HEK293 (cell line): ENCODE measurements at regions not wholly inside any gene's neighbourhood (a gene's known extent, or its start where the extent isn't known, plus 50 kb on each side); places are given as distances from the start of the nearest gene placed in this dataset.

ENCODE experiments used
- CTCF ChIA-PET: fragments of 350-600 bp; formaldehyde crosslinking; extraction: SDS; loops from one replicate; lab custom pipeline; 2021; ENCODE audit warnings: antibody characterized with exemption; lab: Yijun Ruan, JAX
- POLR2A ChIA-PET: fragments of 300-600 bp; formaldehyde crosslinking; extraction: SDS; loops from one replicate; lab custom pipeline; 2020; ENCODE audit warnings: antibody characterized with exemption, inconsistent platforms; lab: Yijun Ruan, JAX
- H3K27ac ChIP-seq: fragments of 200-500 bp; sonication (Bioruptor generic); 2 replicates; pipeline ENCODE4 v1.5.1; 2014; ENCODE audit warnings: low read depth, low read length, control low read depth, inconsistent platforms; ENCODE audit errors: extremely low read depth
- H3K36me3 ChIP-seq, 2 experiments: fragments of 200-500 bp in 1 of 2; sonication (Bioruptor generic) in 1 of 2; 1 replicate in 1 of 2; 2 replicates in 1 of 2; pipeline ENCODE4 v1.5.1; 2014 to 2017; ENCODE audit warnings: inconsistent platforms in 2 of 2, low read length in 2 of 2; ENCODE audit not compliant: control insufficient read depth in 2 of 2, insufficient read depth in 1 of 2
- H3K4me1 ChIP-seq: fragments of 200-500 bp; sonication (Bioruptor generic); 2 replicates; pipeline ENCODE4 v1.5.1; 2014; ENCODE audit warnings: mild to moderate bottlenecking, low read length, inconsistent platforms; ENCODE audit not compliant: control insufficient read depth, insufficient read depth
- H3K4me3 ChIP-seq: 2 replicates; pipeline ENCODE4 v1.5.1; 2011; ENCODE audit warnings: low read depth, mild to moderate bottlenecking, control low read depth, low read length, moderate library complexity
- H3K9me3 ChIP-seq: fragments of 200-500 bp; sonication (Bioruptor generic); 2 replicates; pipeline ENCODE4 v1.5.1; 2014; ENCODE audit warnings: low read depth, low read length, inconsistent platforms; ENCODE audit not compliant: control insufficient read depth, insufficient read depth
- KLF9 ChIP-seq: fragments of 450-650 bp; formaldehyde crosslinking; IDR thresholded peaks from 2 replicates; pipeline ENCODE4 v1.5.1; 2016; ENCODE audit warnings: missing biosample characterization, missing genetic modification characterization, low read depth
- ZNF214 ChIP-seq: fragments of 450-650 bp; formaldehyde crosslinking; IDR thresholded peaks from 2 replicates; pipeline ENCODE4 v1.5.1; 2017; ENCODE audit warnings: missing biosample characterization, mild to moderate bottlenecking, missing genetic modification characterization, borderline replicate concordance
- ZNF239 ChIP-seq: fragments of 450-650 bp; formaldehyde crosslinking; IDR thresholded peaks from 2 replicates; pipeline ENCODE4 v1.5.1; 2016; ENCODE audit warnings: missing biosample characterization, missing genetic modification characterization
- ZNF24 ChIP-seq: fragments of 450-650 bp; formaldehyde crosslinking; IDR thresholded peaks from 2 replicates; pipeline ENCODE4 v1.5.1; 2016; ENCODE audit warnings: missing biosample characterization, missing genetic modification characterization
- ZNF311 ChIP-seq: fragments of 450-650 bp; formaldehyde crosslinking; IDR thresholded peaks from 2 replicates; pipeline ENCODE4 v1.5.1; 2017; ENCODE audit warnings: missing biosample characterization, missing genetic modification characterization, borderline replicate concordance
- ZNF433 ChIP-seq: fragments of 450-650 bp; formaldehyde crosslinking; IDR thresholded peaks from 2 replicates; pipeline ENCODE4 v1.5.1; 2016; ENCODE audit warnings: missing biosample characterization, missing genetic modification characterization, low read depth
- ZNF510 ChIP-seq: fragments of 450-650 bp; formaldehyde crosslinking; IDR thresholded peaks from 2 replicates; pipeline ENCODE4 v1.5.1; 2018; ENCODE audit warnings: mild to moderate bottlenecking, missing genetic modification characterization, missing biosample characterization; ENCODE audit not compliant: insufficient replicate concordance
- ZNF521 ChIP-seq: fragments of 450-650 bp; formaldehyde crosslinking; IDR thresholded peaks from 2 replicates; pipeline ENCODE4 v1.5.1; 2017; ENCODE audit warnings: missing biosample characterization, mild to moderate bottlenecking, missing genetic modification characterization
- ZNF596 ChIP-seq: fragments of 450-650 bp; IDR thresholded peaks from 2 replicates; pipeline ENCODE4 v1.5.0; 2018; ENCODE audit warnings: missing biosample characterization, mild to moderate bottlenecking, missing genetic modification characterization, moderate library complexity
- ZNF76 ChIP-seq: fragments of 450-650 bp; formaldehyde crosslinking; IDR thresholded peaks from 2 replicates; pipeline ENCODE4; 2016; ENCODE audit warnings: low read depth, missing biosample characterization, missing genetic modification characterization, borderline replicate concordance
- ZNF837 ChIP-seq: fragments of 450-650 bp; formaldehyde crosslinking; IDR thresholded peaks from 2 replicates; pipeline ENCODE4 v1.5.1; 2016; ENCODE audit warnings: missing biosample characterization, missing genetic modification characterization
- ZSCAN30 ChIP-seq: fragments of 450-650 bp; IDR thresholded peaks from 2 replicates; pipeline ENCODE4 v1.5.1; 2018; ENCODE audit warnings: missing biosample characterization, mild to moderate bottlenecking, missing genetic modification characterization, moderate library complexity
- TF ChIP-seq, protein P1 (sequence below): fragments of 450-650 bp; formaldehyde crosslinking; IDR thresholded peaks from 2 replicates; pipeline ENCODE4 v1.5.1; 2016; ENCODE audit warnings: missing biosample characterization, missing genetic modification characterization
- TF ChIP-seq, protein P2 (sequence below): fragments of 450-650 bp; formaldehyde crosslinking; IDR thresholded peaks from 2 replicates; pipeline ENCODE4 v1.5.1; 2016; ENCODE audit warnings: missing biosample characterization, missing genetic modification characterization, borderline replicate concordance
- TF ChIP-seq, protein P3 (sequence below): IDR thresholded peaks from 2 replicates; pipeline ENCODE4 v1.6.1; 2011; ENCODE audit warnings: mild to moderate bottlenecking, low read depth, low read length, borderline replicate concordance
- TF ChIP-seq, protein P4 (sequence below): fragments of 450-650 bp; formaldehyde crosslinking; IDR thresholded peaks from 2 replicates; pipeline ENCODE4 v1.5.1; 2016; ENCODE audit warnings: missing biosample characterization, missing genetic modification characterization

DNA sequence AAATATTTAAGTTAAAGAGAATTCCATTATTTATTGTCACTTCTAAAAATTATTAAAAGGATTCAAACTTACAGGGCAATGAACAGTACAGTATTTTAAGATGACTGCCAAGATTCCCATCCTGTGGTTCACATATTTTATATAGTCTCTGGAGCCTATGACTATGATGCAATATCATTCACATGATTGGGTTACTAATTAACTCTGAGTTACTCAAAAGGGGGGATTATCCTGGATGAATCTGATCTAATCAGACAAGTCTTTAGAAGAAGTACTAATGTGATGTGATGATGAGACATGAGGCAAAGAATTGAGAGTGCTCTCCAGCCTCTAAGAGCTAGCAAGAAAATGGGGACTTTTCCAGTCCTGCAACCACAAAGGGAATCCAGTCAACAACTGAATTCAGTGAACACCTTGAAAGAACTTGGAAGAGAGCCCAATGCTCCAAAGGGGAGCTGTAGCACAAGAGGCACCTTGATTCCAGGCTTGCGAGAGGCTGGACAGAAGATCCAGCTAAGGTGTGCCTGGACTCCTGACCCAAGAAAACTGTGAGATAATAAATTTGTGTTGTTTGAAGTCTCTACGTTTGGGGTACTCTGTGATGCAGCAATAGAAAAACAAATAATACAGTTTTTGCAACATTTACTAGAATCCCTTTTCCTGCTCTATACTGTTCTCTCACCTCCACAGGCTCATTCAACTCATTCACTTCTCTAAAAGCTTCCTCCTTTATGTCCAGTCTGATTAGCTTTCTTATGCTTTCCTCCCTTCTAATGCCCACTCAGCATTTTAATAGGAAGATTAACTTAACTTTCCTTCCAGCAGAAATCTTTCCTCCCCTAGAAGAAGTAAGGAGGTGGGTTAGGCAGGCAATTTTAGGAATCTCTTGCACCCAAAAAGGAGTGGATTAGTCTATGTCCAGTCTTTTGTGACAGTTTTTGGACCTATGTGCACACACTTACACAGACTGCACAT, 133.8 kb upstream of the LCORL start:
- Histone ChIP-seq H3K4me1 (no peaks in the 10 kb centered on the region), H3K36me3 (no peaks in the 10 kb centered on the region), H3K27ac (no peak overlapping the region), H3K9me3 (no peaks in the 10 kb centered on the region), H3K4me3 (no peak overlapping the region)
- ChIA-PET POLR2A (no interaction called here), CTCF (no interaction called here)
- no peak for TF ChIP-seq ZNF433 (tag by site-specific recombination)

DNA sequence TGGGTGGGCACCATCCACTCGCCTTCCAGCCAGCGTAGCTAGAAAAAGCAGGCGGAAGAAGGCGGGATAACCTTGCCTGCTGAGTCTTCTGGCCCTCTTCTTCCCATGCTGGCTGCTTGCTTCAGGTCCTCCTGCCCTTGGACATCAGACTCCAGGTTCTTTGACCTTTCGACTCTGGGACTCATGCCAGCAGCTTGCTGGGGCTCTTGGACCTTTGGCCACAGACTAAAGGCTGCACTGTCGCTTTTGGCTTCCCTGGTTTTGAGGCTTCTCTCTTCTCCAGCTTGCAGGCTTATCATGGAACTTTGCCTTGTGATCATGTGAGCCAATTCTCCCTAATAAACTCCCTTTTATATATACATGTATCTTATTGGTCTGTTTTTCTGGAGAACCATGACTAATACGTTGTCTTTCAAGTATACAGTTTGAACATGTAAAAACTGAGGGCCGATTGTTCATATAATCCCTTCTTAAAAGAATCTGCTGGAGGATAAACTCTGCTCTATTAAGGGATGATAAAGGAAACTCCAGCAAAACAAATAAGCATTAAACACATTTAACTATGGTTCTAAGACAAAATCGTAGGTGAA, 116.6 kb upstream of the LCORL start:
- Histone ChIP-seq H3K4me1 (no peaks in the 10 kb centered on the region), H3K36me3 (no peaks in the 10 kb centered on the region)
- POLR2A ChIA-PET = no interaction called here
- no peak for TF ChIP-seq ZNF510 (tag by site-specific recombination)
- TF ChIP-seq, protein P1, sequence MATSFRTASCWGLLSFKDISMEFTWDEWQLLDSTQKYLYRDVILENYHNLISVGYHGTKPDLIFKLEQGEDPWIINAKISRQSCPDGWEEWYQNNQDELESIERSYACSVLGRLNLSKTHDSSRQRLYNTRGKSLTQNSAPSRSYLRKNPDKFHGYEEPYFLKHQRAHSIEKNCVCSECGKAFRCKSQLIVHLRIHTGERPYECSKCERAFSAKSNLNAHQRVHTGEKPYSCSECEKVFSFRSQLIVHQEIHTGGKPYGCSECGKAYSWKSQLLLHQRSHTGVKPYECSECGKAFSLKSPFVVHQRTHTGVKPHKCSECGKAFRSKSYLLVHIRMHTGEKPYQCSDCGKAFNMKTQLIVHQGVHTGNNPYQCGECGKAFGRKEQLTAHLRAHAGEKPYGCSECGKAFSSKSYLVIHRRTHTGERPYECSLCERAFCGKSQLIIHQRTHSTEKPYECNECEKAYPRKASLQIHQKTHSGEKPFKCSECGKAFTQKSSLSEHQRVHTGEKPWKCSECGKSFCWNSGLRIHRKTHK (tag by site-specific recombination) = no peak
- TF ChIP-seq ZNF311 (tag by site-specific recombination) = no peak
- TF ChIP-seq, protein P2, sequence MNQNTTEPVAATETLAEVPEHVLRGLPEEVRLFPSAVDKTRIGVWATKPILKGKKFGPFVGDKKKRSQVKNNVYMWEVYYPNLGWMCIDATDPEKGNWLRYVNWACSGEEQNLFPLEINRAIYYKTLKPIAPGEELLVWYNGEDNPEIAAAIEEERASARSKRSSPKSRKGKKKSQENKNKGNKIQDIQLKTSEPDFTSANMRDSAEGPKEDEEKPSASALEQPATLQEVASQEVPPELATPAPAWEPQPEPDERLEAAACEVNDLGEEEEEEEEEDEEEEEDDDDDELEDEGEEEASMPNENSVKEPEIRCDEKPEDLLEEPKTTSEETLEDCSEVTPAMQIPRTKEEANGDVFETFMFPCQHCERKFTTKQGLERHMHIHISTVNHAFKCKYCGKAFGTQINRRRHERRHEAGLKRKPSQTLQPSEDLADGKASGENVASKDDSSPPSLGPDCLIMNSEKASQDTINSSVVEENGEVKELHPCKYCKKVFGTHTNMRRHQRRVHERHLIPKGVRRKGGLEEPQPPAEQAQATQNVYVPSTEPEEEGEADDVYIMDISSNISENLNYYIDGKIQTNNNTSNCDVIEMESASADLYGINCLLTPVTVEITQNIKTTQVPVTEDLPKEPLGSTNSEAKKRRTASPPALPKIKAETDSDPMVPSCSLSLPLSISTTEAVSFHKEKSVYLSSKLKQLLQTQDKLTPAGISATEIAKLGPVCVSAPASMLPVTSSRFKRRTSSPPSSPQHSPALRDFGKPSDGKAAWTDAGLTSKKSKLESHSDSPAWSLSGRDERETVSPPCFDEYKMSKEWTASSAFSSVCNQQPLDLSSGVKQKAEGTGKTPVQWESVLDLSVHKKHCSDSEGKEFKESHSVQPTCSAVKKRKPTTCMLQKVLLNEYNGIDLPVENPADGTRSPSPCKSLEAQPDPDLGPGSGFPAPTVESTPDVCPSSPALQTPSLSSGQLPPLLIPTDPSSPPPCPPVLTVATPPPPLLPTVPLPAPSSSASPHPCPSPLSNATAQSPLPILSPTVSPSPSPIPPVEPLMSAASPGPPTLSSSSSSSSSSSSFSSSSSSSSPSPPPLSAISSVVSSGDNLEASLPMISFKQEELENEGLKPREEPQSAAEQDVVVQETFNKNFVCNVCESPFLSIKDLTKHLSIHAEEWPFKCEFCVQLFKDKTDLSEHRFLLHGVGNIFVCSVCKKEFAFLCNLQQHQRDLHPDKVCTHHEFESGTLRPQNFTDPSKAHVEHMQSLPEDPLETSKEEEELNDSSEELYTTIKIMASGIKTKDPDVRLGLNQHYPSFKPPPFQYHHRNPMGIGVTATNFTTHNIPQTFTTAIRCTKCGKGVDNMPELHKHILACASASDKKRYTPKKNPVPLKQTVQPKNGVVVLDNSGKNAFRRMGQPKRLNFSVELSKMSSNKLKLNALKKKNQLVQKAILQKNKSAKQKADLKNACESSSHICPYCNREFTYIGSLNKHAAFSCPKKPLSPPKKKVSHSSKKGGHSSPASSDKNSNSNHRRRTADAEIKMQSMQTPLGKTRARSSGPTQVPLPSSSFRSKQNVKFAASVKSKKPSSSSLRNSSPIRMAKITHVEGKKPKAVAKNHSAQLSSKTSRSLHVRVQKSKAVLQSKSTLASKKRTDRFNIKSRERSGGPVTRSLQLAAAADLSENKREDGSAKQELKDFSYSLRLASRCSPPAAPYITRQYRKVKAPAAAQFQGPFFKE (tag by site-specific recombination) = no peak
- no peak for TF ChIP-seq ZNF837
- TF ChIP-seq ZNF214 (tag by site-specific recombination) = no peak
- TF ChIP-seq, all 188 proteins: peak for 0
- no peaks in the 10 kb centered on the region for H3K9me3 ChIP-seq
- no peak overlapping the region for H3K27ac ChIP-seq
- CTCF ChIA-PET = no interaction called here
- no peak overlapping the region for H3K4me3 ChIP-seq

DNA sequence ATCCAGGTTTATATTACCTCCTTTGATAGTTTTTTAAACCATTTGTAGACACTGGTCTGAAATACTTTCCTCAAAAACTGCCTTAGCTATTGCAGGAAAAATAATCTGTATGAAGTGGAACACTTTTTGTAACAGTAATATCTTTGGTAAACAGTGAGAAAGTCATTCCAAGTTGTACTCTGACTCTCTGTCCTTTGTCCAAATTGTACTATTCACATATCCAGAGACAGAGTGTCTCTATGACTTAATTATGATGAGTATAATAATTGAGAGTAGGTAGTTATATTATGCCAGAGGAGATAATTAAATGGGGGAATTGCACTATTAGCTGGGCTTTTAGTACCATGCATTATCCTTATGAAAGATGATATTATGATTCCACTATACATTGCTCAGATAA, 112.6 kb upstream of the LCORL start:
- POLR2A ChIA-PET = no interaction called here
- Histone ChIP-seq H3K4me1 (no peaks in the 10 kb centered on the region), H3K4me3 (no peak overlapping the region), H3K27ac (no peak overlapping the region), H3K36me3 (no peaks in the 10 kb centered on the region), H3K9me3 (no peaks in the 10 kb centered on the region)
- CTCF ChIA-PET = no interaction called here
- TF ChIP-seq, protein P3, sequence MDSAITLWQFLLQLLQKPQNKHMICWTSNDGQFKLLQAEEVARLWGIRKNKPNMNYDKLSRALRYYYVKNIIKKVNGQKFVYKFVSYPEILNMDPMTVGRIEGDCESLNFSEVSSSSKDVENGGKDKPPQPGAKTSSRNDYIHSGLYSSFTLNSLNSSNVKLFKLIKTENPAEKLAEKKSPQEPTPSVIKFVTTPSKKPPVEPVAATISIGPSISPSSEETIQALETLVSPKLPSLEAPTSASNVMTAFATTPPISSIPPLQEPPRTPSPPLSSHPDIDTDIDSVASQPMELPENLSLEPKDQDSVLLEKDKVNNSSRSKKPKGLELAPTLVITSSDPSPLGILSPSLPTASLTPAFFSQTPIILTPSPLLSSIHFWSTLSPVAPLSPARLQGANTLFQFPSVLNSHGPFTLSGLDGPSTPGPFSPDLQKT = no peak
- TF ChIP-seq ZNF521 (tag by site-specific recombination) (no peak), ZNF596 (tag by site-specific recombination) (no peak), ZNF239 (tag by site-specific recombination) (no peak), KLF9 (tag by site-specific recombination) (no peak), ZSCAN30 (tag by site-specific recombination) (no peak), ZNF24 (no peak), ZNF76 (tag by site-specific recombination) (no peak)
- TF ChIP-seq, protein P4, sequence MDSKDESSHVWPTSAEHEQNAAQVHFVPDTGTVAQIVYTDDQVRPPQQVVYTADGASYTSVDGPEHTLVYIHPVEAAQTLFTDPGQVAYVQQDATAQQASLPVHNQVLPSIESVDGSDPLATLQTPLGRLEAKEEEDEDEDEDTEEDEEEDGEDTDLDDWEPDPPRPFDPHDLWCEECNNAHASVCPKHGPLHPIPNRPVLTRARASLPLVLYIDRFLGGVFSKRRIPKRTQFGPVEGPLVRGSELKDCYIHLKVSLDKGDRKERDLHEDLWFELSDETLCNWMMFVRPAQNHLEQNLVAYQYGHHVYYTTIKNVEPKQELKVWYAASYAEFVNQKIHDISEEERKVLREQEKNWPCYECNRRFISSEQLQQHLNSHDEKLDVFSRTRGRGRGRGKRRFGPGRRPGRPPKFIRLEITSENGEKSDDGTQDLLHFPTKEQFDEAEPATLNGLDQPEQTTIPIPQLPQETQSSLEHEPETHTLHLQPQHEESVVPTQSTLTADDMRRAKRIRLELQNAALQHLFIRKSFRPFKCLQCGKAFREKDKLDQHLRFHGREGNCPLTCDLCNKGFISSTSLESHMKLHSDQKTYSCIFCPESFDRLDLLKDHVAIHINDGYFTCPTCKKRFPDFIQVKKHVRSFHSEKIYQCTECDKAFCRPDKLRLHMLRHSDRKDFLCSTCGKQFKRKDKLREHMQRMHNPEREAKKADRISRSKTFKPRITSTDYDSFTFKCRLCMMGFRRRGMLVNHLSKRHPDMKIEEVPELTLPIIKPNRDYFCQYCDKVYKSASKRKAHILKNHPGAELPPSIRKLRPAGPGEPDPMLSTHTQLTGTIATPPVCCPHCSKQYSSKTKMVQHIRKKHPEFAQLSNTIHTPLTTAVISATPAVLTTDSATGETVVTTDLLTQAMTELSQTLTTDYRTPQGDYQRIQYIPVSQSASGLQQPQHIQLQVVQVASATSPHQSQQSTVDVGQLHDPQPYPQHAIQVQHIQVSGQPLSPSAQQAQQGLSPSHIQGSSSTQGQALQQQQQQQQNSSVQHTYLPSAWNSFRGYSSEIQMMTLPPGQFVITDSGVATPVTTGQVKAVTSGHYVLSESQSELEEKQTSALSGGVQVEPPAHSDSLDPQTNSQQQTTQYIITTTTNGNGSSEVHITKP (tag by site-specific recombination) = no peak
